ENCODE measurements at regions not wholly inside any gene's neighbourhood (a gene's known extent, or its start where the extent isn't known, plus 50 kb on each side); places are given as distances from the start of the nearest gene placed in this dataset.
"Not testable (repeated sequence)": the region's sequence is repeated elsewhere in the genome, so short reads cannot be mapped to it uniquely, and the experiment has no call there.

GRCh38 chr4:141530627-141531026 is 105.8 kb upstream of the IL15 start:
- no peak for DNase-seq (ENCODE audit: low spot score)

GRCh38 chr4:141534985-141535384 is 101.4 kb upstream of the IL15 start:
- DNase-seq (ENCODE audit: low spot score) = no peak

- DNase-seq (ENCODE audit: low spot score) = no peak
These were observed 98.4 kb upstream of the IL15 start for GRCh38 chr4:141538001-141538400.

GRCh38 chr4:141540643-141541042 is 95.7 kb upstream of the IL15 start:
- DNase-seq (ENCODE audit: low spot score) = no peak

- no peak for DNase-seq (ENCODE audit: low spot score)
These were observed 94.5 kb upstream of the IL15 start for GRCh38 chr4:141541851-141542250.

GRCh38 chr4:141543176-141543575 is 93.2 kb upstream of the IL15 start:
- no peak for DNase-seq (ENCODE audit: low spot score)

- DNase-seq (ENCODE audit: low spot score) = no peak
These were observed 92.7 kb upstream of the IL15 start for GRCh38 chr4:141543706-141544105.

GRCh38 chr4:141548791-141549190 is 87.6 kb upstream of the IL15 start:
- DNase-seq (ENCODE audit: low spot score) = no peak

- no peak for DNase-seq (ENCODE audit: low spot score)
These were observed 76.3 kb upstream of the IL15 start for GRCh38 chr4:141560056-141560455.

- DNase-seq (ENCODE audit: low spot score) = no peak
These were observed 73.7 kb upstream of the IL15 start for GRCh38 chr4:141562649-141563048.

GRCh38 chr4:141563723-141564122 is 72.7 kb upstream of the IL15 start:
- DNase-seq (ENCODE audit: low spot score) = no peak

- not testable (repeated sequence) for DNase-seq (ENCODE audit: low spot score)
These were observed 71.4 kb upstream of the IL15 start for GRCh38 chr4:141564961-141565360.

- no peak for DNase-seq (ENCODE audit: low spot score)
These were observed 70.8 kb upstream of the IL15 start for GRCh38 chr4:141565379-141566089.

GRCh38 chr4:141567326-141567915 is 69.0 kb upstream of the IL15 start:
- peak; percentile 38 for DNase-seq (ENCODE audit: low spot score)

- DNase-seq (ENCODE audit: low spot score) = no peak
These were observed 67.2 kb upstream of the IL15 start for GRCh38 chr4:141569141-141569540.

GRCh38 chr4:141570290-141570689 is 66.1 kb upstream of the IL15 start:
- no peak for DNase-seq (ENCODE audit: low spot score)

- no peak for DNase-seq (ENCODE audit: low spot score)
These were observed 65.0 kb upstream of the IL15 start for GRCh38 chr4:141571362-141571761.

- no peak for DNase-seq (ENCODE audit: low spot score)
These were observed 64.6 kb upstream of the IL15 start for GRCh38 chr4:141571793-141572192.

- no peak for DNase-seq (ENCODE audit: low spot score)
These were observed 62.7 kb upstream of the IL15 start for GRCh38 chr4:141573678-141574077.

GRCh38 chr4:141575884-141576283 is 60.5 kb upstream of the IL15 start:
- no peak for DNase-seq (ENCODE audit: low spot score)

- no peak for DNase-seq (ENCODE audit: low spot score)
These were observed 59.7 kb upstream of the IL15 start for GRCh38 chr4:141576585-141577110.

- no peak for DNase-seq (ENCODE audit: low spot score)
These were observed 57.9 kb upstream of the IL15 start for GRCh38 chr4:141578451-141578850.

GRCh38 chr4:141580523-141580922 is 55.9 kb upstream of the IL15 start:
- no peak for DNase-seq (ENCODE audit: low spot score)

Data from HT-29 (cell line).